NOMO-1 (cell line): ENCODE measurements at regions not wholly inside any gene's neighbourhood (a gene's known extent, or its start where the extent isn't known, plus 50 kb on each side); places are given as distances from the start of the nearest gene placed in this dataset.
"Not testable (repeated sequence)": the region's sequence is repeated elsewhere in the genome, so short reads cannot be mapped to it uniquely, and the experiment has no call there.

Experiments
- DNase-seq, 2 experiments: peaks; one replicate each; lab custom pipeline; 2025; ENCODE audit not compliant: unreplicated experiment in 2 of 2; lab: John Stamatoyannopoulos, UW

DNA sequence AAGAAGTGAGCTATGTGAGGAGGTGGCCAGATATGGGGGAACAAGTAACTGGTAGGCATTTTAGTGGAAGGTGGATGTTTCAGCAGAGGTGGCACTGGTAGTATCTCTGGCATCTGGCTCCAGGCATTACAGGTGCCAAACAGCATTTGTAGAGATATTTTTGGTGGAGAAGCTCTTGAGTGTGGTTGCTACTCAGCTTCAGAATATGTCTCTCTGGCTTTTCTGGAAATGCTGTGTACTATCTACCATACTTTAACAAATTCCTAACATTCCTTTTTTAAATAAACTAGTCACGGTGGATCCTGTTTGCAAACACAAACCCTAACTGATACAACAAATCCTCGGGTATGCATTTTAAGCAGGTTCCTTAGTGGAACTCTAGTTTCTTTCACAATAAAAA, 128.0 kb downstream of the BARX2 start:
- no peak for DNase-seq

DNA sequence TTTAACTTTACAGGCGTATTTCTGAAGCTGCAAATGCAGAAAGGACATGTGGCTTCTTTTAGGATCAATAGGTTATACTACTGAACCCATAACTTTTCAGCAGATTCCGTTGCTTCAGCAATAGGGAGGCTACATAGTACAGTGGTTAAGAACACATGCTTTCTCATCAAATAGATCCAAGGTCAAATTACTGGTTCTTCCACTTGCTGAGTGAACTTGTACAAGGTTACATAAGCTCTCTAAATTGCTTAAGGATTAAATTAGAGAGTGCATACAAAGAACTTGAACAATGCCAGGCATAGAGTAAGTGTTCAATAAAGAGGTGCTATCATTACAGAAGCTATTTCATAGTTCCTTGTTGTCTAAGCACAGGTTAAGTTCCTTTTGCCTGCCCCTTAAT, 129.6 kb downstream of the BARX2 start:
- DNase-seq, result no peak

DNA sequence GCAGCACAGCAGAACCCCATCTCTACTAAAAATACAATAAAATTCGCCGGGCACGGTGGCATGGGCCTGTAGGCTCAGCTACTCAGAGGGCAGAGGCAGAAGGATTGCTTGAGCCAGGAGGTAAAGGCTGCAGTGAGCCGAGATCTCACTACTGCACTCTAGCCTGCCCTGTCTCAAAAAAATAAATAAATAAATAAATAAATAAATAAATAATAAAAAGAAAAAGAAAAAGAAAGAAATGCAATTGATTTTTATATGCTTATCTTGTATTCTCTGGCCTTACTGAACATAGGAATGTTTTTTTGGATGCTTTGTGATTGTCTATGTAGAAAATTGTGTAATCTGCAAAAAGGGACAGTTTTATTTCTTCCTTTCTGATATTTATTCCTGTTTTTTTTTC, 132.5 kb downstream of the BARX2 start:
- no peak for DNase-seq

DNA sequence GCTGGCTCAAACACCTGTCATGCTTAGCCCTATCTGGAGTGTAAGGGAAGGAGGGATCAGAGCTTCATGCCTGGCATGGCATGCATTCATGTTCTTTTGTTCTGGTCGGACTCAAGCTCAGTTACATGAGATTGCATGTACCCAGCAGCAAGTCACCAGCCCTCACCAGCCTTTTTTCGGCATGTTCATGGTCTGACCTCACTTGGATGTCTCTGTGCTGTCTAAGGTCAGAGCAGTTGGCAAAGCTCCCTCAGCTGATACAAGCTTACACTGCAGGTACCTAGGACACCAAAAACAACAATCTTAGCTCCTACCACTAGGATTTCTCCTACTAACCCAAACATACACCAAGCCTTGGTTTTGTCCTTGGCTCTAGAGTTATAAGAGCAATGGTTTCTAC, 152.6 kb downstream of the BARX2 start:
- no peak for DNase-seq

- no peak for DNase-seq
Measured at GRCh38 chr11:129530154-129530895, 154.7 kb downstream of the BARX2 start.

GRCh38 chr11:129533395-129533794, 157.7 kb downstream of the BARX2 start:
- no peak for DNase-seq

GRCh38 chr11:129536338-129536737, 160.7 kb downstream of the BARX2 start:
- no peak for DNase-seq

DNA sequence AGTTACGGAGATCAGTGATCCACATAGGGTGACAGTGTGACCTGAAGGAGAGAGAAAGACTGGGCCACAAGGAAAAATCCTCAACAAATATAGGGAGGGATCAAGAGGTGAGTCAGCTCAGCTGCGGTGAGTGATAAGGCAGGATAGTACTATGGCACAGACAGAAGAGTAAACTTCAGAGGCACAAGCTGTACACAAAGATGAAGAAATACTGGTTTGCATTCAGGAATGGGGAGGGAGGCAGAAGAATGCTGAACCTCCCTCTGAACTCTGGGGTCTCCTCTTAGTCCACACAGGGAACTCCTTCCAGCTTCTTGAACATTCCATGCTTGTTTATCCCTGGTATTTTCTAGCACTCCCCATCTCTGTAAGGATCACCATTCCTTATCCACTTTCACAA, 162.7 kb downstream of the BARX2 start:
- DNase-seq, result no peak

GRCh38 chr11:129543515-129544290, 168.1 kb downstream of the BARX2 start:
- no peak for DNase-seq

DNA sequence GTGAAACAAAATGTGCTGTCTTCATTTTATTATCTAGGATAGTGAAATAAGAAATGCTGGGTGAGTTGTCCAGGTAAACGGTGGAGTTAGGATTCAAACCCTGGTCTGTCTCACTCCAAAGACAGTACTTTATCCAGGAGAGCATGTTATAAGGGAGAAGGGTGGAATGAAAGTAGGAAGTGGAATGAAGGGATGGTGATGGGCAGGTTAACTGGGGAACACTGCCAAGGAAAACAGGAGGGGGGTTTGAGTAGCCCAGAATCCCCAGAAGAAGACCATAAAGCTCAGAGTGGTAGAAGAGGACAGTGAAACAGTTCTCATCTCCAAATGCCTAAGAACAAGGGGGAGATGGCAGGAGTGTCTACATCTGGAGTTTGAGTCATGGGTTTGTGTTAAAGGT, 169.0 kb downstream of the BARX2 start:
- DNase-seq, result no peak

DNA sequence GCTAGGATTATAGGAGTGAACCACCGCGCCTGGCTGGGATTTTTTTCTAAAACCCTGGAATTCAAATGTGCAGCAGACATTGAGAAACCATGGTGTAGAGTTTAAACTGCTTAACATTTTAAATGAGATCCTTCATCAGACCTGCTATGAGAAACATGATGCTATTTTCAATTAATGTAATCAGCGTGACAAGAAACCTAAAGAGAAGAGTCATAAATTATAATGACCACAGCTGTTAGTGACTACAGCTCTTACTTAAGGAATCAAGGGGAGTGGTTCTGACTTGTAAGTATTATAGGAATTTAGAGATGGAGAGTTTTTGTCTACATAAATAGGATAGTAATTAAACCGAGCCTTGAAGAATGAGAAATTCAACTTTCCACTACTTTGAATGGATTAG, 170.6 kb downstream of the BARX2 start:
- DNase-seq, result no peak

- DNase-seq, result no peak
Measured at GRCh38 chr11:129557421-129557820, 181.8 kb downstream of the BARX2 start.

GRCh38 chr11:129569007-129569406, 193.4 kb downstream of the BARX2 start:
- DNase-seq, result no peak

DNA sequence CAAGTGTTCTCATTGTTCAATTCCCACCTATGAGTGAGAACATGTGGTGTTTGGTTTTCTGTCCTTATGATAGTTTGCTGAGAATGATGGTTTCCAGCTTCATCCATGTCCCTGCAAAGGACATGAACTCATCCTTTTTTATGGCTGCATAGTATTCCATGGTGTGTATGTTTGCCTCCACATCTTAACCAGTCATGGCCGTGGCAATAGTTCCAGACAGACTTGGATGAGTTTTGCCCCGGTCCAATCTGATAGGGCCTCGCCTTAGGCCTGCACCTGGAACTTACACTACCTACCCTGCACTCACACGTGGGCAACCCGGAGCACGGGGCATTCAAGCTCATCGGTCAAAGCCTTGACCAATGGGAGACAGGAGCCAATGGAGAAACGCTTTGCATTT, 197.0 kb downstream of the BARX2 start:
- DNase-seq, result not testable (repeated sequence)

GRCh38 chr11:129573161-129573560, 197.5 kb downstream of the BARX2 start:
- no peak for DNase-seq

DNA sequence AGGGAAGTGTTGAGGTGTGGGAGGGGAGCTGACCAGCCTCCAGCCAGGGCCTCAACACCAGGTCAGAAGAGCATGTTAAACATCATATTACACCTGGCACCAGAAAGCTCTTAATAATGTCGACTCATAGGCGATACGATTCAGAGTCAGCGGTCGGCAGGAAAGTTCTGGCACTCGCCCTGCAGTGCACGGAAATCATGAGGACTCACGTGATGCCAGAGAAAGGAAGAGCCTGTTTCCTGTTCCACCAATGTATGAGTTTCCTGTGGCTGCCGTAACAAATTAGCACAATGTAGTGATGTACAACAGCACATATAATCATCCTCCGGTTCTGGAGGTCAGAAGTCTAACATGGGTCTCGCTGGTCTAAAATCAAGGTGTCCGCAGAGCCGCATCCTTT, 198.8 kb downstream of the BARX2 start:
- DNase-seq, result no peak

DNA sequence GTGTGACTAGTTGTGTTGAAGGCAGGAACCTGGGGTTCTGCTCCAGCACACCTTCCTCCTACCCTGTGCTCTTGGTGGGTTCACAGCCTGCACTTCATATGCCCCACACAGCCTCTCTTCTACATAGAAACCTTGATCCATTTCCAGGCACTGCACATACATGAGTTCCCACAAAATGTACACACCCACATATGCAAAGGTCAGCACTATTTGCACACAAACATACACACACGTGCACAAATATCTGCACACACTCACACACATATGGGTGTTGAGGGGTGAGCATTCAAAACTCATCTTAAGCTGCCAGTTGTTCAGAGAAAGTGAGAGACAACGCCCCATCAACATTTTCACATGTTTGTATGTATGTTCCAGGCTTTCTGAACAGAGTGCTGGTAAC, 201.0 kb downstream of the BARX2 start:
- DNase-seq, result no peak

GRCh38 chr11:129578006-129578405, 202.4 kb downstream of the BARX2 start:
- DNase-seq, result no peak

DNA sequence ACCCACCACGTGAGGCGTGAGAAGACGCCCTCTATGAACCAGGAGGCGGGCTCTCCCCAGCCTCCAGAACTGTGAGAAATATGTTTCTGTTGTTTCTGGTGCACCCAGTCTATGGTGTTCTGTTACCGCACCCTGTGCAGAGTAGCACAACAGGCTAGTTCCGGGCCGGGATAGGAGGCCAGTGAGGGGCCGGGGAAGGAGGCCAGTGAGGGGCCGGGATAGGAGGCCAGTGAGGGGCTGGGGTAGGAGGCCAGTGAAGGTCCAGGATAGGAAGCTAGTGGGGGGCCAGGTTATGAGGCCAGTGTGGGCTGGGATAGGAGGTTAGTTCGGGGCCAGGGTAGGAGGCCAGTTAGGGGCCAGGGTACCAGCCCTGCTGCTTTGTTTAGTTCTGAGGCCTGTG, 204.6 kb downstream of the BARX2 start:
- DNase-seq, result no peak

- no peak for DNase-seq
Measured at GRCh38 chr11:129584316-129584715, 208.7 kb downstream of the BARX2 start.

DNA sequence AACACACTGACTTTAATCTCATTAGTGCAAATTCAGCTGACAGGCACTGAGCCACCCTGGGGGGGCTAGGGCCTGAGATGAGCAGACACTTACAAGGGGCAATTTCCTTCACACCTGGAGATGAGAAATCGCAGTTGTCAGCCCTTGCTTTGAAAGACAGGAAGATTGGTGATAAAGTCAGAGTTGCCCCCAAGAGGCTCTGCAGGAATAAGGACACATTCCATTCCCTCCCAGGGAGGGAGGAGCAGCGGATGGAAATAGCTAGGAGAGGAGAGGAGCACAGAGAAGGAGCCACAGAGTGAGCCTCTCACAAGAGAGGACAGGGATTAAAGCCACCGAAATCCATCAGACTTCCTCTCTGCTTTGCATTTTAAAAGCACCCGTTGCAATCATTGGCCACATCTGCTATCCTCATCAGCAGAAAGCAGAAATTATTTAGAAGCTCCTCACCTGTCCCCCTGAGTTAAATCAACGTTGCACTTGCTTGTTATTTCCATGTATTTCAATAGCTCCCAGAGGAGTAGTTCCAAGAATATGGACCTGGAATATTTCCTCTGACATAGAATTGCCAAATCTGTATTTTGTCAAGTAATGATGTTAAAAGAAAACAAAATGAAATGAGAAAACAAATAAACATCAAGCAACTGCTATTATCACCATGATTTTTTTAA, 213.7 kb downstream of the BARX2 start:
- no peak for DNase-seq
